ENCODE measurements at regions not wholly inside any gene's neighbourhood (a gene's known extent, or its start where the extent isn't known, plus 50 kb on each side); places are given as distances from the start of the nearest gene placed in this dataset.

GRCh38 chr20:60638430-60639098, 613.5 kb upstream of the CDH4 start:
- H3K4me1 ChIP-seq (ENCODE audit: control insufficient read depth, insufficient read depth, low read length) = no peaks in the 10 kb centered on the region
- TF ChIP-seq ZBTB49 (tag by site-specific recombination; IDR thresholded peaks at IDR 0.05; ENCODE audit: low read depth) = no peak
- TF ChIP-seq, protein P1, sequence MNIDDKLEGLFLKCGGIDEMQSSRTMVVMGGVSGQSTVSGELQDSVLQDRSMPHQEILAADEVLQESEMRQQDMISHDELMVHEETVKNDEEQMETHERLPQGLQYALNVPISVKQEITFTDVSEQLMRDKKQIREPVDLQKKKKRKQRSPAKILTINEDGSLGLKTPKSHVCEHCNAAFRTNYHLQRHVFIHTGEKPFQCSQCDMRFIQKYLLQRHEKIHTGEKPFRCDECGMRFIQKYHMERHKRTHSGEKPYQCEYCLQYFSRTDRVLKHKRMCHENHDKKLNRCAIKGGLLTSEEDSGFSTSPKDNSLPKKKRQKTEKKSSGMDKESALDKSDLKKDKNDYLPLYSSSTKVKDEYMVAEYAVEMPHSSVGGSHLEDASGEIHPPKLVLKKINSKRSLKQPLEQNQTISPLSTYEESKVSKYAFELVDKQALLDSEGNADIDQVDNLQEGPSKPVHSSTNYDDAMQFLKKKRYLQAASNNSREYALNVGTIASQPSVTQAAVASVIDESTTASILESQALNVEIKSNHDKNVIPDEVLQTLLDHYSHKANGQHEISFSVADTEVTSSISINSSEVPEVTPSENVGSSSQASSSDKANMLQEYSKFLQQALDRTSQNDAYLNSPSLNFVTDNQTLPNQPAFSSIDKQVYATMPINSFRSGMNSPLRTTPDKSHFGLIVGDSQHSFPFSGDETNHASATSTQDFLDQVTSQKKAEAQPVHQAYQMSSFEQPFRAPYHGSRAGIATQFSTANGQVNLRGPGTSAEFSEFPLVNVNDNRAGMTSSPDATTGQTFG (tag by site-specific recombination; IDR thresholded peaks at IDR 0.05; ENCODE audit: borderline replicate concordance) = no peak
- TF ChIP-seq, protein P2, sequence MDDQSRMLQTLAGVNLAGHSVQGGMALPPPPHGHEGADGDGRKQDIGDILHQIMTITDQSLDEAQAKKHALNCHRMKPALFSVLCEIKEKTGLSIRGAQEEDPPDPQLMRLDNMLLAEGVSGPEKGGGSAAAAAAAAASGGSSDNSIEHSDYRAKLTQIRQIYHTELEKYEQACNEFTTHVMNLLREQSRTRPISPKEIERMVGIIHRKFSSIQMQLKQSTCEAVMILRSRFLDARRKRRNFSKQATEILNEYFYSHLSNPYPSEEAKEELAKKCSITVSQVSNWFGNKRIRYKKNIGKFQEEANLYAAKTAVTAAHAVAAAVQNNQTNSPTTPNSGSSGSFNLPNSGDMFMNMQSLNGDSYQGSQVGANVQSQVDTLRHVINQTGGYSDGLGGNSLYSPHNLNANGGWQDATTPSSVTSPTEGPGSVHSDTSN (CRISPR knock-in tag; IDR thresholded peaks at IDR 0.05) = no peak
- no peak for TF ChIP-seq ZNF560 (tag by site-specific recombination; IDR thresholded peaks at IDR 0.05; ENCODE audit: borderline replicate concordance)
- no peak for TF ChIP-seq ZNF521 (tag by site-specific recombination; IDR thresholded peaks at IDR 0.05)
- TF ChIP-seq GLI4 (tag by site-specific recombination; IDR thresholded peaks at IDR 0.05) = no peak
- no peaks in the 10 kb centered on the region for H3K36me3 ChIP-seq (ENCODE audit: control insufficient read depth in 2 of 2, insufficient read depth in 1 of 2, low read length in 2 of 2)
- no peak overlapping the region for H3K4me3 ChIP-seq (ENCODE audit: low read depth, low read length)
- H3K27ac ChIP-seq (ENCODE audit: extremely low read depth, low read depth, low read length) = no peak overlapping the region
- H3K9me3 ChIP-seq (ENCODE audit: control insufficient read depth, insufficient read depth, low read depth, low read length) = no peaks in the 10 kb centered on the region
- CTCF ChIA-PET = no interaction called here
- POLR2A ChIA-PET = no interaction called here

DNA sequence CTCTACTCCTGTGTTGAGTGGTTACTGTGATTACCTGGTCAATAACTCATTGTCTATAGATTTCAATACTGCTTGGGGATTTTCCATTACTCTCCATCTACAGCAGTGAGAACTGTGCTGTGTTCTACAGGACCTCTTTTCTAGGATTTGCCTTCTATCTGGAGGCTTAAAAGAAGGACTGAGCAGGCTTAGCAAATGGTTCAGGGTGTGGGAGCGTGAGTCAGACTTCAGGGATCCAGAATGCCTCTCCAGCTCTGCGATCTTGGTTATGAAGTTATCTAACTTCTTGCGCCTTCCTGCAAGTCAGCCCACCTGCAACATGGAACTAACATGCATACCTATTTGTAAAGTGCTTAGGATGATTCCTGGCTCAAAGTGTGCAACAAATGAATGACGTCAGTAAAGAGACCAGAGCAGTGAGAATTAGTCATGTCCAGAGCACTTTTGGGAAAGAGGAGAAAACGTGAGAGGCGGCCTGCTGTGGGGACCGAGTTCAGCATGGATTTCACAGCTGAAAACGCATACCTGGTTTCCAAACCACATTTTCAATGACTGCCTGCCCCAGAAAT, 610.1 kb upstream of the CDH4 start:
- Histone ChIP-seq H3K36me3 (ENCODE audit: control insufficient read depth in 2 of 2, insufficient read depth in 1 of 2, low read length in 2 of 2) (no peaks in the 10 kb centered on the region), H3K4me1 (ENCODE audit: control insufficient read depth, insufficient read depth, low read length) (no peaks in the 10 kb centered on the region)
- CTCF ChIA-PET = no interaction called here

GRCh38 chr20:60642541-60642940, 609.5 kb upstream of the CDH4 start:
- Histone ChIP-seq H3K27ac (ENCODE audit: extremely low read depth, low read depth, low read length) (no peak overlapping the region), H3K36me3 (ENCODE audit: control insufficient read depth in 2 of 2, insufficient read depth in 1 of 2, low read length in 2 of 2) (no peaks in the 10 kb centered on the region), H3K4me1 (ENCODE audit: control insufficient read depth, insufficient read depth, low read length) (no peaks in the 10 kb centered on the region), H3K9me3 (ENCODE audit: control insufficient read depth, insufficient read depth, low read depth, low read length) (no peaks in the 10 kb centered on the region), H3K4me3 (ENCODE audit: low read depth, low read length) (no peak overlapping the region)
- POLR2A ChIA-PET = no interaction called here
- CTCF ChIA-PET = no interaction called here
- TF ChIP-seq ZNF19 (tag by site-specific recombination; IDR thresholded peaks at IDR 0.05; ENCODE audit: low read depth) = no peak
- TF ChIP-seq, protein P3, sequence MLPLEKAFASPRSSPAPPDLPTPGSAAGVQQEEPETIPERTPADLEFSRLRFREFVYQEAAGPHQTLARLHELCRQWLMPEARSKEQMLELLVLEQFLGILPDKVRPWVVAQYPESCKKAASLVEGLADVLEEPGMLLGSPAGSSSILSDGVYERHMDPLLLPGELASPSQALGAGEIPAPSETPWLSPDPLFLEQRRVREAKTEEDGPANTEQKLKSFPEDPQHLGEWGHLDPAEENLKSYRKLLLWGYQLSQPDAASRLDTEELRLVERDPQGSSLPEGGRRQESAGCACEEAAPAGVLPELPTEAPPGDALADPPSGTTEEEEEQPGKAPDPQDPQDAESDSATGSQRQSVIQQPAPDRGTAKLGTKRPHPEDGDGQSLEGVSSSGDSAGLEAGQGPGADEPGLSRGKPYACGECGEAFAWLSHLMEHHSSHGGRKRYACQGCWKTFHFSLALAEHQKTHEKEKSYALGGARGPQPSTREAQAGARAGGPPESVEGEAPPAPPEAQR (tag by site-specific recombination; IDR thresholded peaks at IDR 0.05) = no peak
- TF ChIP-seq ZNF266 (tag by site-specific recombination; IDR thresholded peaks at IDR 0.05; ENCODE audit: low read depth) = no peak
- TF ChIP-seq ZBTB21 (tag by site-specific recombination; IDR thresholded peaks at IDR 0.05) = no peak
- TF ChIP-seq ZSCAN23 (tag by site-specific recombination; IDR thresholded peaks at IDR 0.05) = no peak
- no peak for TF ChIP-seq TRIM28 (IDR thresholded peaks at IDR 0.05; ENCODE audit: borderline replicate concordance, low read length)
- no peak for TF ChIP-seq SP7 (tag by site-specific recombination; IDR thresholded peaks at IDR 0.05)
- no peak for TF ChIP-seq ZNF302 (tag by site-specific recombination; IDR thresholded peaks at IDR 0.05; ENCODE audit: low read depth)
- TF ChIP-seq ZSCAN30 (tag by site-specific recombination; IDR thresholded peaks at IDR 0.05) = no peak
- TF ChIP-seq ZNF549 (tag by site-specific recombination; IDR thresholded peaks at IDR 0.05) = no peak
- no peak for TF ChIP-seq ZNF239 (tag by site-specific recombination; IDR thresholded peaks at IDR 0.05)
- TF ChIP-seq ZNF391 (tag by site-specific recombination; IDR thresholded peaks at IDR 0.05; ENCODE audit: borderline replicate concordance, low read depth) = no peak
- TF ChIP-seq ZFP41 (tag by site-specific recombination; IDR thresholded peaks at IDR 0.05; ENCODE audit: borderline replicate concordance) = no peak

More for the DNA sequence above, 610.1 kb upstream of the CDH4 start:
- H3K27ac ChIP-seq (ENCODE audit: extremely low read depth, low read depth, low read length) = no peak overlapping the region
- POLR2A ChIA-PET = no interaction called here
- no peaks in the 10 kb centered on the region for H3K9me3 ChIP-seq (ENCODE audit: control insufficient read depth, insufficient read depth, low read depth, low read length)
- no peak overlapping the region for H3K4me3 ChIP-seq (ENCODE audit: low read depth, low read length)
- TF ChIP-seq OSR2 (tag by site-specific recombination; IDR thresholded peaks at IDR 0.05) (no peak), SCRT2 (tag by site-specific recombination; IDR thresholded peaks at IDR 0.05) (peak; percentile 47; the same call in 1 of the 2 replicates), ATF2 (tag by site-specific recombination; IDR thresholded peaks at IDR 0.05; ENCODE audit: low read depth) (0 out of 2 replicates have a peak, but pooled peaks have one; percentile 36)

Measured in HEK293 (cell line).